Amniotic epithelial cell (primary cell): ENCODE measurements at regions not wholly inside any gene's neighbourhood (a gene's known extent, or its start where the extent isn't known, plus 50 kb on each side); places are given as distances from the start of the nearest gene placed in this dataset.
"Not testable (repeated sequence)": the region's sequence is repeated elsewhere in the genome, so short reads cannot be mapped to it uniquely, and the experiment has no call there.

Experiments used
- DNase-seq: peaks from one replicate; pipeline ENCODE4 v3.0.0-alpha.2; 2010; ENCODE audit warnings: low read depth

DNA sequence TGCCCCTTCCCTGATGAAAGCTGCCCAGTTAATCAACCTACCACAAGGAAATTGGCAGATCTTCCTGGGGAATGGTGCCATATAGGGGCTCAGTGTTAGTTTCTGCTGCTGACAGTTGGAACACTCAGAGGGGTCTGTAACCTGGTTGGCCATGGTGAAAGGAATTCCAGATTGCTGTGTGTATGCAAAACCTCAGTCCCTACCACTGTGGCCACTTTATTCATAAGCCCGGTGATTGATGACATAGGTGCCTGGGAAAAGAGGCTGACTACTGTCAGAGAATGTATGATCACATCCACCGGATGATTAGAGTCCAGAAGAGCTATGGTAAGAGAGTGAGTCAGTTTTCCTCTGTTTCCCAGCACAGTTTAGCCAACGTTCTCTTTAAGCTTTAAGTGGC lies 363.9 kb upstream of the NPAP1 start:
- DNase-seq, result not testable (repeated sequence)

DNA sequence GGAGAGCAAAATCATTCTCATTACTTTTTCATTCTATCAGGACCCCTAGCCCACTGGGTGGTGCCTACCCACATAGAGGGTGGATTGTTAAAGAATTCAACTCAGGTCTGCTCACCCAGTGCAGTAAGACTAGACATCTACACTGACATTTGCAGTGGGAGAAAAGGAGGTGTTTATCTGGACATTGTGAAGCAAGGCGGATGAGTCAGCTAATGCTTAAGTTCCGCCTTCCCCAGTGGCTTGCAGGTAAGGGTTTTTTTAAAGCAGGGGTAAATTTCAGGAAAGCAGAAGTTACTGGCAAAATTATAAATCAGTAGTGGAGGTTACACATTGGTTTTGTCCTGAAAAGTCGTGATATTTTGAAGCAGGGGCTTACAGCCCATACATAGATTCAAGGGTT lies 359.2 kb upstream of the NPAP1 start:
- not testable (repeated sequence) for DNase-seq

DNA sequence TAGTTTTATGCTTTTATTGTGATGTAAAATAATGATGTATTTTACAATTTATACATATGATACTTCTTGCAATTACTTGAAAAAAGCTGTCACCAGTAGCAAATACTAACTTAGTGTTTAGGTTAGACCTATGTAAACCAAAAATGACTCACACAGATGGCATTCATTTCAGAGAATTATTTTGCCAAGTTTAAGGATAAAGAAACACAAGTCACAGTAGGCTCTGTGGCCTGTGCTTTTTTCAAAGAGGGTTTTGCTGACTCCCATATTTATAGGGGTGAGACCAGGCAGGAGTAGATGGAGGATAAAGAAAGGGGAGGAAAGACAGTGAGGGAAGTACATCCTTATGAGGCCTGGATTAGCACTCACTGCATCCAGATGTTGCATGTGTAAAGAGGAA lies 356.6 kb upstream of the NPAP1 start:
- no peak for DNase-seq

DNA sequence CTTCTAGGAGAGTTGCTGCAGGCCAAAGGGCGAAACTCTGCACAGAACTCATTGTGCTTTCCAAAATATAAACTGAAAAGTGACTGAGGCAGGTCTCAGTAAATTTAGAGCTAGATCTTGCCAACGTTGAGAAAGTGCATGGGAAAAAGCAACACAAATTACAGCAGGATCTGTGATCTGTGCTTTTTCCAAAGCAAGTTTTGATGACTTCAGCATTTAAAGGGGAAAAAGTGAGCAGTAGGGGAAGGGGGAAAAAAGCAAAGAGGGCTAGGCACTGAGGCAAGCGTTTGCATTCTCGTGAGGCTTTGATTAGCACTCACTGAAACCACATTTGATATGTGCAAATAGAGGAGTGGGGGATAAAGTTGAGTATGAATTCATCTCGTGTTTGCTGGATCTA lies 351.5 kb upstream of the NPAP1 start:
- not testable (repeated sequence) for DNase-seq

DNA sequence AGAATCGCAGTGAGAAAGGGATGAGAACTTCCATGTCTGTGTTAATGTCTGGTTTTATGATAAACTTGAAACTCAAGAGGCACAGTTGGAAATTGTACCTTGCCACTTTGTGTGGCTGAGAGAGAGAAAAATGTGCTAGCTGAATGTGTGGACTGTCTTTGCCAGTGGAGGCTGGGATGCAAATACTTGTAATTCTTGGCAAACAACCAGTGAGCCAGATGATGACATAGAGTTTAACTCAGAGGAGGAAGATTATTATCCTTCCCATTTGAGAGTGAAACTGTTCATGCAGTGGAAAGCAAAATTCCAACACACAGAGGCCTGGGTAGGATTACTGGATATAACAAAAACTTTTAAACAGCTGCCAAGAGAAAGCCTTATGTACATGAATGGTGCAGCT lies 349.1 kb upstream of the NPAP1 start:
- DNase-seq, result not testable (repeated sequence)

DNA sequence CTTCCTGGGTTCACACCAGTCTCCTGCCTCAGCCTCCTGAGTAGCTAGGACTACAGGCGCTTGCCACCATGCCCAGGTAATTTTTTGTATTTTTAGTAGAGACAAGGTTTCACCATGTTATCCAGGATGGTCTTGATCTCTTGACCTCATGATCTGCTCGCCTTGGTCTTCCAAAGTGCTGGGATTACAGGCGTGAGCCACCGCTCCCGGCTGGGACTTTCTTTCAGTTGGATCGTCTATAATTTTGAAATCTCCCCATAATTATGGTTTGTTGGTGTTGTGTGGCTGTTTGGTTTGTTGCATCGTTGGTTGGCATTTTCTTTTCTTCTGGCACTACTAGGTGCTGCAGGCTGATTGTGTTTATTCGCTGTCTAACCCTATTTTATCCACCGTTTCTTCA lies 343.6 kb upstream of the NPAP1 start:
- not testable (repeated sequence) for DNase-seq

DNA sequence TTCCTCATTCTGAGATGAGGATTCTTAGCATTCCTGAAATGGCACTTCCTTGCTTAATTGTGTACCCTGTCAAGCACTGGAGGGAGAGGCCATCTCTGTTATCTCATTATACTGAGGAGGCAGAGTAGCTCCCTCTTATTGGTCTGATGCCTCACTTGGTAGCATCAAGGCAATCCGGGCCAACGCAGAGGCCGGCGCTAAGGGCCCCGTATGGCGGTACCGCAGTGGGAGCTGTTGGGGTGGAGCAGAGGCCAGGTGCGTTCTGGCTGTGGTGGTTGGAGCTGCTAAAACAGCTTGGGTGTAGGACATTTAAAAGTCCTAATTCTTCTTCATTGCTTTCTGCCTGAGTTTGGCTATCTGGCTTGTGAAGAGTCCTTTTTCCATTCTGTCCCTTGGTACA lies 333.7 kb upstream of the NPAP1 start:
- not testable (repeated sequence) for DNase-seq

DNA sequence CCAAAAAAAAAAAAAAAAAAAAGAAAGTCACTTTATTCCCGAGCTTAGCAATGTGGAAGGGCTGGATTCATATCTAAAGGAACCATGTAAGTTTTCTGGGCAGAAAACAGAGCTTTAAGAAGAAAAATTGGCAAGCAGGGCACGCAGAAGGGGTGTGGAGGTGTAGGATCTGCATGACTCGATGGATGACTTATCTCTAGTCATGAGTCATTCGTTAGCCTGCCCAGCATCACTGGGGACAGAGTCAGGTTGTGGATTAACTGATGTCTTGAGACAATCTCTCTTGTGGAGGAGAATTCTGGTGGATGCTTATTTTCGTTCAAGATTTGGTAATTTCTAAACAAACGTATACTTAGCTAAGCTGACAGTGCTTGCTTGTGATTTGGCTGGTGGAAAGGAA lies 322.8 kb upstream of the NPAP1 start:
- DNase-seq, result not testable (repeated sequence)

DNA sequence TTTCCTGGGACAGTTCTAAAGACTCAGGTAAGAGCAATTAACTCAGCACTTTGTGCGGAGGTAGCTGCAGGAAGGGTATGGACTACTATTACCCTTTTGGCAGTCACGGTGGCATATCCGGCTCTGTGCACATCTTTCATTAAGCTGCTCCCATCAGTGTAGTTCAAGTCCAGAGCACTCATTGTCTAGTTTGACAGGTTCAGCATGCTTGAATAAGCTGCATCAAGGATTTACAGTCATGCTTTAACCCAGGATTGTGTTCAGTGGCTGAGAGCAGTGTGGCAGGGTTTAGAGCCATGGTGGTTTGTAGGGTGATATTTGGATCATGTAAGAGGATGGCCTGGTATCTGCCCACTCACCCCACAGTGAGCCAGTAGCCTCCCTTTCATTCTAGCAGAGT lies 294.5 kb upstream of the NPAP1 start:
- DNase-seq, result not testable (repeated sequence)

DNA sequence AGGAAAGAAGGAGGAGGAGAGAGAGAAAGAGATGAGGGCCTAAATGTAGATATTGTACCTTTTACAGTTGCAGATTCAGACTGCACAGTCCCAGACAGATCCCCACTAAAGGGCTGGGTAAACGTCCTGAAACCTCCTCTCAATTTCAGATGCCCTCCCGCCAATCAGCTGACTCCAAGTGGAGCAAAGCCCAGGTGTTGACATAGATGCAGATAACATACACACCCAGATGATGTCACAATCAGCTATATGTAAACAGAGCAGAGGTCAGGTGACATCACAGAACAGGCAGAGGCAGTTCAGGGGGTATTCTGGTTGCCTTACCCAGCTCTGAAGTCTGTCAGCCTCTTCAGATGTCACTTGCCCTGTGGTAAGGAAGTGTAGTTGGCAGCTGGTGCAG lies 290.3 kb upstream of the NPAP1 start:
- not testable (repeated sequence) for DNase-seq

DNA sequence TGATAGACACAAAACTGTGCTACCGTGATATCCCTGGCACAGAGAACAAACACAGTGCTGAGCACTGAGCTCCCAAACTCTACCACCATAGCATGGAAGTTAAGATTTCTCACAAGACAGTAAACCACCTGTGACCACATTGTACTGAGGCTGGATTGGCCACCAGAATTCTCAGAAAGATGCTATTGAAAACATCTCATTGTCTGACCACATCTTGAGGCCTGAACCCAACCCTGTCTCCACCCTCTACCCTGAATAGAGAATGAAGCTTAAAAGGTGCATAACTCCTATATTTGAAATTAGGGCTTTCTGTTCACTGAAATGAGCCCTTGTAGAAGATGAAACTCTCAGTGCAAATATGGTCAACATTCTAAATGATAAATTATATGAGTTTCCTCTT lies 281.3 kb upstream of the NPAP1 start:
- DNase-seq, result no peak

DNA sequence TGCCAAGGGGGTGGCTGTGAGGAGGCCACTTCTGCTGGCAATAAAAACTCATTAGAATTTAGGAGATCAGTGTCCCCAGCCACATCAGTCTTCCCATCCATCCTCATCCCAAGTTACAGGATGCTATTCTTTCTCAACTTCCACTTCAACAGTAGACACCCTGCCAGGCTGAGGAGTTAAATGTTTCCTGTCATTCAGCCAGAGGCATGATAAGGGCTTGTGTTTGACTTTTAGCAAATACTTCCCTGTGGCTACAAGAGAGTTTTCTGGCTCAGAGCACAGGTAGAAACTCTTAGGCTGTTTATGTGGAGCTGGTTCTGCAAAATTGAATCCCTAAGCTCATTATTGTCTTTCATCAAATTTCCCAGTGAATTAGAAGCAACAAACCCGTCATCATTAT lies 262.9 kb upstream of the NPAP1 start:
- DNase-seq, result not testable (repeated sequence)

DNA sequence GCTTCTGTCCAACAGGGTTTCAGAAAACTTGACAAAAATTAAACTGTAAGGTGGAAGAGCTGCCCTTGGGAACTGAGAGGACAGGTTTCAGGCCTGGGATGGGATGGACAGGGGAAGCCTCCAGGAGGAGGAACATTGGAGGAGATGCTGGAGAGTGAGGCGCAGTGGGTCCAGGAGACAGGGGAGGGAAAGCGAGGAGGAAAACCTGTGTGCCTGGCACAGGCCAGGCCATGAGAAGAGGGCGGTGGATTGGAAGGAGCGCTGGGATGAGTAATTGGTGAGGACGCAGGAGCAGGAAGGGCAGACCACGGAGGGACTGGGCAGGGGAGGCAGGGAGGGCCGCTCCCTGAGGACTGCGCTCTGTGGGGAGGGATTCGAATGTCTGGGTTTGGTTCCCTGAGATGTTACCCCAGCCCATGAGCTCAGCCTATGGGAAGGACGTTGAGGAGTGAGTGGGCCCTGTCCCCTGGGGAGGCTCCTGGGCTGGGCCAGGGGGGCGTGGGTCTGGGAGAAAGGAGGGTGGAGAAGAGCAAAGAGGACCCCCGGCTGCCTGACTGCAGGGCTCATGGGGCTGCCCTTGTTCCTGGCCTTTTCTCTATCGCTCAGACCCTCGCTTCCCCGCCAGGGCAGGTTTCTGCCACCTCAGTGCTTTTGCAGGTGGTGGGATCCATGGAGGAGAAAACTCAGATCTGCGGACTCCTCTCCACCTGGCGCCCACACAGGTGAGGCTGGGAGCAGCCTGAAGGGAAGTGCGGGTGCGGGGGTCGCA lies 249.1 kb upstream of the NPAP1 start:
- DNase-seq, result not testable (repeated sequence)

DNA sequence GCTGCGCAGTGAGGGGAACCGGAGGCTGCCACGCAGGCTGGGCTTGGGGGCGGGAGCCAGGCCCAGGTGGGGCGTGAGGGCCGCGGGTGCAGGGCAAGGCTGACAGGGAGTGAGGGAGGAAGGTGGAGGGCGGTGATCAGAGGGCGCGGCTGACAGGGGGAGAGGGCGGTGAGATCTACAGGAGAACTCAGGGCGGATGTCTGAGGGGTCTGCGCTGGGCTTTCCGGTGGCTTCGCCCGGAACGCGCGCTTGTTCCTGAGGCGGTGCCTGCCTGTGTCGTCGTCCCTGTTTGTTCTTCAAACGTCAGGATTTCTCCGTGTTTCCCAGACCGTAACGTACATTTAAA lies 248.5 kb upstream of the NPAP1 start:
- not testable (repeated sequence) for DNase-seq

DNA sequence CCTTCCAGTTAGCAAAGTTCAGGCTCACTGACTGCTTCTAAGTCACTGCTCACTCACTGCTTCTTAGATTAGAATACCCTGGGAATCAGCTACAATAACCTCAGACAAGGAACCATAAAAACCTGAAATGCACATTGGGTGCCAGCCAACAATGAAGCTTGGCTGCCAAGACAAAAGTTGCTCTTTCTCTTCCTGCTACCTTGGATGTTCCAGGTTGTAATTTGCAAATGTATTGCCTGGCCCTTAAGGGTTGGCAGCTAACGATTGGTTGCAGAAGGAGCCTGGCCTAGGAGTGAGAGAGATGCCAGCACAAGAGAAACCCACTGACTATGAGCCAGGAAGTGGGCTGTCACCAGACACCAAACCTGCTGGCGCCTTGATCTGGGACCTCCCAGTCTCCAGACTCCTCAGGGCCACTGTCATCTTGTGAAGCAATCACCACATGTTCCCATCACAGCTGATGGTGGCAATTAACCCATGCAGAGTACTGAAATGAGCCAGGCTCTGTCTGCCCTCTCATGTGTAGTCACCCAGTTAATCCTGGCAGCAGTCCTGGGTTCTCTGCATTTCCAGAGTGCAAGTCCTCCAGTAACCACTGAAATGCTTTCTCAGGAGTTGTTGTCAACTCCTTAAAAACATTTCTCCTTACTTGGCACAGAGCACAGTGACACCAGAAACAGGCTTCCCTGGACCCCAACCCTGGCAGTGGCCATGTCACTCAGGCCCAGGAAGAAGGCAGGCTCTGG lies 240.3 kb upstream of the NPAP1 start:
- DNase-seq, result not testable (repeated sequence)

DNA sequence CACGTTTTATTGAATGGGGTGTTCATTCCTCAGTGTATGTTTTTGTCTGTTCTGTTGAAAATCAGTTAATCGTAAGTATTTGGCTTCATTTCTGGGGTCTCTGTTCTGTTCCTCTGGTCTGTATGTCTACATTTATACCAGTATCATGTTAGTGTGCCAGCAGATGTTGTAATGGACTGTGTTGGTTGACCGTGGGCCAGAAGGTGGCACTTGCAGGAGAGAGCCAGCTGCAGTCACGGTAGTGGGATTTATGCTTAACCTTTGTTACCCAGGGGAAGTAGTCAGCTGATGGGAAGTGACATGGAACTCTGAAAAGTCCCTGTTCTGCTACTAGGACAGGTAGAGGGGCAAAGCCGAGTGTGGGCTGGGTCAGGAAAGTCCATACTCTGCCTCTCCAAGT lies 238.3 kb upstream of the NPAP1 start:
- not testable (repeated sequence) for DNase-seq

DNA sequence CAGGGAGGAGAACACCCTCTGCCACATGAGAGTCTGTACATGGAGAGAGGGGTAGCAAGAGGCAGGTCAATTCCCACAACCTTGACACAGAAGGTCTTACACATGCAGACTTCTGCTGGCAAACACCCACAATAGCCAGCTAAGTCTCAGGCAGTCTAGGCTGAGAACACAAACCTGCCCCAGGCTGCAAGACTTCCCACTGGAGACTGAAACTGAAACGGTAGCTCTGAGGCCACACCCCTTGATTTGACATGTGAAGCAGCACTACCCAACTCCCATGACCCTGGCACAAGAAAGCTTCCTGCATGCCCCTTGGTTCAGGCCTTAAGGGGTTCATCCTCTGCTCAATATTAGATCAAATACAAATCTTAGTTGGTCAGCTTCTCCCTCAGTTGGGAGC lies 237.8 kb upstream of the NPAP1 start:
- not testable (repeated sequence) for DNase-seq

DNA sequence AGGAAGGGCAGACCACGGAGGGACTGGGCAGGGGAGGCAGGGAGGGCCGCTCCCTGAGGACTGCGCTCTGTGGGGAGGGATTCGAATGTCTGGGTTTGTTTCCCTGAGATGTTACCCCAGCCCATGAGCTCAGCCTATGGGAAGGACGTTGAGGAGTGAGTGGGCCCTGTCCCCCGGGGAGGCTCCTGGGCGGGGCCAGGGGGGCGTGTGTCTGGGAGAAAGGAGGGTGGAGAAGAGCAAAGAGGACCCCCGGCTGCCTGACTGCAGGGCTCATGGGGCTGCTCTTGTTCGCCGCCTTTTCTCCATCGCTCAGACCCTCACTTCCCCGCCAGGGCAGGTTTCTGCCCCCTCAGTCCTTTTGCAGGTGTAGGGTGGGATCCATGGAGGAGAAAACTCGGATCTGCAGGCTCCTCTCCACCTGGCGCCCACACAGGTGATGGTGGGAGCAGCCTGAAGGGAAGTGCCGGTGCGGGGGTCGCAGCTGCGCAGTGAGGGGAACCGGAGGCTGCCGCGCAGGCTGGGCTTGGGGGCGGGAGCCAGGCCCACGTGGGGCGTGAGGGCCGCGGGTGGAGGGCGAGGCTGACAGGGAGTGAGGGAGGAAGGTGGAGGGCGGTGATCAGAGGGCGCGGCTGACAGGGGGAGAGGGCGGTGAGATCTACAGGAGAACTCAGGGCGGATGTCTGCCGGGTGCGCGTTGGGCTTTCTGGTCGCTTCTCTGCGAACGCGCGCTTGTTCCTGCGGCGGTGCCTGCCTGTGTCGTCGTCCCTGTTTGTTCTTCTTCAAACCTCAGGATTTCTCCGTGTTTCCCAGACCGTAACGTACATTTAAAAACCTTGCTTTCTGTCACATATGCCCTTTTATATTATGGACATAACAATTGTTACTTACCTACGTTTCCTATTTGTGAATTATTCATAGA lies 198.2 kb upstream of the NPAP1 start:
- not testable (repeated sequence) for DNase-seq

DNA sequence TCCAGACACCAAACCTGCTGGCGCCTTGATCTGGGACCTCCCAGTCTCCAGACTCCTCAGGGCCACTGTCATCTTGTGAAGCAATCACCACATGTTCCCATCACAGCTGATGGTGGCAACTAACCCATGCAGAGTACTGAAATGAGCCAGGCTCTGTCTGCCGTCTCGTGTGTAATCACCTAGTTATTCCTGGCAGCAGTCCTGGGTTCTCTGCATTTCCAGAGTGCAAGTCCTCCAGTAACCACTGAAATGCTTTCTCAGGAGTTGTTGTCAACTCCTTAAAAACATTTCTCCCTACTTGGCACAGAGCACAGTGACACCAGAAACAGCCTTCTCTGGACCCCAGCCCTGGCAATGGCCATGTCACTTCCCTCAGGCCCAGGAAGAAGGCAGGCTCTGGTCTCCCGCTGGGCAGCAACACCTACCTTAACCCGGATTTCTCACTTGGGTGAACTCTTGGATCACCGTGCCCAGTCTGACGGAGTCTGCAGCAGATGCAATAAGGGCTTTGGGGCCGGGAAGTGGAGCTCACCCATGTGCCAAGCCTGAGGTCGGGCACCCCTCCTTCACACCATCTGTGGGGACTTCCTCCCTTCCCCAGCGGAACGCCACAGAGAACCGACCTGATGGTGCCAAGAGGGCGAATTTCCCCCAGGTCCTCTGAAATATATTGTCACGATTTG lies 189.5 kb upstream of the NPAP1 start:
- DNase-seq, result not testable (repeated sequence)

DNA sequence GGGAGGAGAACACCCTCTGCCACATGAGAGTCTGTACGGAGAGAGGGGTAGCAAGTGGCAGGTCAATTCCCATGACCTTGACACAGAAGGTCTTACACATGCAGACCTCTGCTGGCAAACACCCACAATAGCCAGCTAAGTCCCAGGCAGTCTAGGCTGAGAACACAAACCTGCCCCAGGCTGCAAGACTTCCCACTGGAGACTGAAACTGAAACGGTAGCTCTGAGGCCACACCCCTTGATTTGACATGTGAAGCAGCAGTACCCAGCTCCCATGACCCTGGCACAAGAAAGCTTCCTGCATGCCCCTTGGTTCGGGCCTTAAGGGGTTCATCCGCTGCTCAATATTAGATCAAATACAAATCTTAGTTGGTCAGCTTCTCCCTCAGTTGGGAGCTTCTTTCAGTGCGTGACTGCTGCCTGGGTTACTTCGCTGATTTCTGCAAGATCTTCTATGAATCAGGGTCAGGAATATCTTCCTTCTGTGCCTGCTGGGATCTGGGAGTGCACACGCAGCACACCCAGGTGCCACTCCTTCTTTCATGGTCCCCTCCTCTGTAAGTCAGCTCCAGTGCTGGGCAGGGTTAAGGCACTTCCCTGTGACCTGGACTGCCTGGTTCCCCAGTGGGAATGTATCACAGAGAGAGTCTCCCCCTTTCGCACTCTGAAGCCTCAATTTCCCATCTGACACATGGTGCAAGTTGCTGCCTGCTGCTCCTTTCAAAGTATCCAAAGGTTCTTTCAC lies 187.2 kb upstream of the NPAP1 start:
- DNase-seq, result not testable (repeated sequence)

DNA sequence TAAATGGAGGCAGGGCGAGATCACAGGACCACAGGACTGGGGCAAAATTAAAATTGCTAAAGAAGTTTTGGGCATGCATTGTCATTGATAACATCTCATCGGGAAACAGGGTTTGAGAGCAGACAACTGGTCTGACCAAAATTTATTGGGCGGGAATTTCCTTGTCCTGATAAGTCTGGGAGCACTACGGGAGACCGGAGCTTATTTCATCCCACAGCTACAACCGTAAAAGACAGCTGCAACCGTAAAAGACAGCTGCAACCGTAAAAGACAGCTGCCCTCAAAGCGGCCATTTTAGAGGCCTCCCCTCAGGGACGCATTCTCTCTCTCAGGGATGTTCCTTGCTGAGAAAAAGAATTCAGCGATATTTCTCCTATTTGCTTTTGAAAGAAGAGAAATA lies 170.4 kb upstream of the NPAP1 start:
- DNase-seq, result not testable (repeated sequence)
